ENCODE measurements at regions not wholly inside any gene's neighbourhood (a gene's known extent, or its start where the extent isn't known, plus 50 kb on each side); places are given as distances from the start of the nearest gene placed in this dataset.

- intact Hi-C loops (cut with DNase I) = no loop called here
- WGBS (ENCODE audit: insufficient coverage, low coverage, low lambda C conversion rate, missing lambda C conversion rate) = 48% methylated on average over 4 of the region's 4 CpGs
These were observed 91.6 kb downstream of the THNSL2 start for GRCh38 chr2:88261725-88262124.

GRCh38 chr2:88258208-88258607 is 88.1 kb downstream of the THNSL2 start:
- WGBS (ENCODE audit: insufficient coverage, low coverage, low lambda C conversion rate, missing lambda C conversion rate) = 67% methylated on average over 1 of the region's 2 CpGs
- Histone ChIP-seq H3K27me3 (no peaks in the 10 kb centered on the region), H3K36me3 (no peaks in the 10 kb centered on the region), H3K4me3 (no peak overlapping the region), H3K4me1 (no peaks in the 10 kb centered on the region), H3K9me3 (no peaks in the 10 kb centered on the region), H3K27ac (no peak overlapping the region)
- ATAC-seq = no peak
- intact Hi-C loops (cut with DNase I) = no loop called here
- DNase-seq = no peak
- TF ChIP-seq POLR2A (IDR thresholded peaks at IDR 0.05) (no peak), CTCF (IDR thresholded peaks at IDR 0.05) (no peak)

More at GRCh38 chr2:88261725-88262124, 91.6 kb downstream of the THNSL2 start:
- no peaks in the 10 kb centered on the region for H3K9me3 ChIP-seq
- no peaks in the 10 kb centered on the region for H3K36me3 ChIP-seq
- no peaks in the 10 kb centered on the region for H3K27me3 ChIP-seq
- H3K27ac ChIP-seq = no peak overlapping the region
- no peaks in the 10 kb centered on the region for H3K4me1 ChIP-seq
- no peak for ATAC-seq
- H3K4me3 ChIP-seq = no peak overlapping the region
- no peak for TF ChIP-seq POLR2A (IDR thresholded peaks at IDR 0.05)
- TF ChIP-seq CTCF (IDR thresholded peaks at IDR 0.05) = no peak
- no peak for DNase-seq

GRCh38 chr2:88254437-88255091 is 84.4 kb downstream of the THNSL2 start:
- intact Hi-C loops (cut with DNase I) = no loop called here
- ATAC-seq = no peak
- 17% methylated on average over 3 of the region's 3 CpGs for WGBS (ENCODE audit: insufficient coverage, low coverage, low lambda C conversion rate, missing lambda C conversion rate)

GRCh38 chr2:88253997-88254396 is 83.9 kb downstream of the THNSL2 start:
- 50% methylated on average over 1 of the region's 1 CpG for WGBS (ENCODE audit: insufficient coverage, low coverage, low lambda C conversion rate, missing lambda C conversion rate)
- Histone ChIP-seq H3K4me1 (no peaks in the 10 kb centered on the region), H3K4me3 (no peak overlapping the region), H3K36me3 (no peaks in the 10 kb centered on the region), H3K9me3 (no peaks in the 10 kb centered on the region), H3K27me3 (no peaks in the 10 kb centered on the region), H3K27ac (no peak overlapping the region)
- ATAC-seq (no peak), DNase-seq (no peak)
- no peak for TF ChIP-seq CTCF (IDR thresholded peaks at IDR 0.05)
- no peak for TF ChIP-seq POLR2A (IDR thresholded peaks at IDR 0.05)
- intact Hi-C loops (cut with DNase I) = no loop called here

More at GRCh38 chr2:88254437-88255091, 84.4 kb downstream of the THNSL2 start:
- Histone ChIP-seq H3K4me1 (no peaks in the 10 kb centered on the region), H3K27me3 (no peaks in the 10 kb centered on the region), H3K9me3 (no peaks in the 10 kb centered on the region), H3K27ac (no peak overlapping the region), H3K4me3 (no peak overlapping the region), H3K36me3 (no peaks in the 10 kb centered on the region)
- TF ChIP-seq CTCF (IDR thresholded peaks at IDR 0.05) (no peak), POLR2A (IDR thresholded peaks at IDR 0.05) (no peak)
- DNase-seq = no peak

Measured in right lobe of liver (tissue), 6 donors.